ENCODE measurements at regions not wholly inside any gene's neighbourhood (a gene's known extent, or its start where the extent isn't known, plus 50 kb on each side); places are given as distances from the start of the nearest gene placed in this dataset.

DNA sequence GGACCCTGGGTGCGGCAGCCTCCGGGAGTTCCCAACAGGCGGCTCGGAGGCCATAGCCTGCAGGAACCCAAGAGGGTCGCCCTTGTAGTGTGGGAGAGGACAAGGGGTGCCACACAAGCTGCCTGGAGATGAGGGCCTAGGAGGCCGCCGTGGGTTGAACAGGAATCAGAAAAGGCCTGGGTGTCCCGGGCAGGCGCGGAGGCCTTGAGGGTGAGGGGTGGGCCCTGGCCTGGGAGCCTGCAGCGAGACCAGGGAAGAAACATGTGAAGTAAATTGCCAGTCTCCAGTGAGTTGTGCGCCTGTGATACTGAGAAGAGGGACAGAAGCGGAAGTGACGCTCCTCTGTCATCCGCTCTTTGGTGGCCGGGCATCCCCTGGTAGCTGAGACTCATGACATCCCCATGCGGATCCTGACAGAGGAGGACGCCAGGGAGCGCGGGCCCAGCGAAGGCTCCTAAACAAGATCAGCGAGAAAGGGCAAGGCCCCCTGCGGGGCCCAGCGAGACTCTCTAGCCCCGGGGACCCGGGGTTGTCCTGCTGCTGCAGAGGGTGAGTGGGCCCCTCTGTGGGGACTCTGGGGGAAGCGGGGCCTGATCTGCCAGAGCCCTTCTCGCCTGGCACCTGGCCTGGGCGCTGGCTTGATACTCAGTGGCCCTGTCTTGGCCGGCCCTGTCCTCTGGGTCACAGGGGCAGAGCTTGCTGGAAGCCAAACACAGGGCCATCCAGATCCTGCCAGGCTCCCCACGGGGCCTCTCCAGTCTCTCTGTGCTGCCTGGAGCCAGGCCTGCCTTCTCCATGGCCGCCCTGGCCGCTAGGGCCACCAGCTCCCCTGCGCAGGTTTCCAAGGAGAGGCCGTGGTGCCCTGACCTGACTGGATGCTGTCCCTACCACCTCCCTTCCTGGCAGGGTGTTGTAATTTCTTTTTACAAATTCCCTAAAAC lies 788.4 kb downstream of the TLE4 start:
- no peak for TF ChIP-seq POLR2A (IDR thresholded peaks at IDR 0.05)
- no peak for TF ChIP-seq POLR2AphosphoS5 (IDR thresholded peaks at IDR 0.05)
- no peak for TF ChIP-seq EP300 (IDR thresholded peaks at IDR 0.05; ENCODE audit: low read depth)
- TF ChIP-seq CTCF (IDR thresholded peaks at IDR 0.05): no peak
- Histone ChIP-seq H3K9me3 (peaks cover 0 to 4% of the 10 kb centered on the region in 2 donors), H3K4me3 (no peak overlapping the region), H3K27me3 (no peaks in the 10 kb centered on the region), H3K27ac (no peak overlapping the region), H3K36me3 (no peaks in the 10 kb centered on the region), H3K4me1 (no peaks in the 10 kb centered on the region)
- WGBS, 2 donors (ENCODE audit: low coverage in 1 of 2): 90 to 92% methylated on average over 2 to 34 of the region's 35 CpGs
- no peak for DNase-seq
- in situ Hi-C loops (cut with MboI; ENCODE audit: low pct_ligation_motif_present in 1 of 4, low pct_unique_long_range_greater_than_20kb in 1 of 4, low sequenced_read_pairs in 3 of 4): no loop called here
- intact Hi-C loops (cut with DNase I; ENCODE audit: low total_unique reads): no loop called here

DNA sequence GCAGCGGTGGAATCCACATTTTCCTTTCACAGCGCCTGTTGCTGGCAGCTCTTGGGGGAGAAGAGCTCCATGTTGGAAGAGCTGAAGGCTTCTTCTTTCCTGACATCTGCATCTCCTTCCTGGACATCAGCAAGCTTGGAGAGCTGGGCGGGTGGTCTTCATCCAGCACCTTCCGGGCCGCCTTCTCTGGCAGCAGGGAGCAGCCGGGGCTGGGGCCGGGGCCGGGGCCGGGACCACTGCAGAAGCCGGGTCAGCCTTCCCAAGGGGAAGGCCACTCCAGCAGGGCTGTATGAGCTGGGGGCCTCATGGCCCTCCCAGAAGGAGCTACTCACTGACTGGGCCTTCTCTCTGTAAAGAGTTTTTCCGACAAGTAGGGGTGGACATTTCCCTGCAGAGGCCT lies 787.5 kb downstream of the TLE4 start:
- Histone ChIP-seq H3K36me3 (no peaks in the 10 kb centered on the region), H3K9me3 (peaks cover 0 to 4% of the 10 kb centered on the region in 2 donors), H3K4me3 (no peak overlapping the region), H3K4me1 (no peaks in the 10 kb centered on the region), H3K27ac (no peak overlapping the region), H3K27me3 (no peaks in the 10 kb centered on the region)
- in situ Hi-C loops (cut with MboI; ENCODE audit: low pct_ligation_motif_present in 1 of 4, low pct_unique_long_range_greater_than_20kb in 1 of 4, low sequenced_read_pairs in 3 of 4): no loop called here
- TF ChIP-seq EP300 (IDR thresholded peaks at IDR 0.05; ENCODE audit: low read depth) (no peak), POLR2A (IDR thresholded peaks at IDR 0.05) (no peak), POLR2AphosphoS5 (IDR thresholded peaks at IDR 0.05) (no peak), CTCF (IDR thresholded peaks at IDR 0.05) (no peak)
- no peak for DNase-seq
- intact Hi-C loops (cut with DNase I; ENCODE audit: low total_unique reads): no loop called here
- 100% methylated on average over 1 to 6 of the region's 11 CpGs for WGBS, 2 donors (ENCODE audit: low coverage in 1 of 2)

GRCh38 chr9:80352967-80353366 lies 781.2 kb downstream of the TLE4 start:
- no peak for DNase-seq

GRCh38 chr9:80351612-80352011 lies 779.8 kb downstream of the TLE4 start:
- TF ChIP-seq POLR2A (IDR thresholded peaks at IDR 0.05) (no peak), CTCF (IDR thresholded peaks at IDR 0.05) (no peak), EP300 (IDR thresholded peaks at IDR 0.05; ENCODE audit: low read depth) (no peak), POLR2AphosphoS5 (IDR thresholded peaks at IDR 0.05) (no peak)
- Histone ChIP-seq H3K9me3 (no peaks in the 10 kb centered on the region), H3K27ac (no peak overlapping the region), H3K36me3 (no peaks in the 10 kb centered on the region), H3K4me1 (no peaks in the 10 kb centered on the region), H3K27me3 (no peaks in the 10 kb centered on the region), H3K4me3 (no peak overlapping the region)
- 68 to 73% methylated on average over 1 of the region's 1 CpG for WGBS, 2 donors (ENCODE audit: low coverage in 1 of 2)
- intact Hi-C loops (cut with DNase I; ENCODE audit: low total_unique reads): no loop called here
- in situ Hi-C loops (cut with MboI; ENCODE audit: low pct_ligation_motif_present in 1 of 4, low pct_unique_long_range_greater_than_20kb in 1 of 4, low sequenced_read_pairs in 3 of 4): no loop called here
- DNase-seq: no peak

More at GRCh38 chr9:80352967-80353366, 781.2 kb downstream of the TLE4 start:
- Histone ChIP-seq H3K27me3 (no peaks in the 10 kb centered on the region), H3K9me3 (no peaks in the 10 kb centered on the region), H3K36me3 (no peaks in the 10 kb centered on the region), H3K27ac (no peak overlapping the region), H3K4me1 (no peaks in the 10 kb centered on the region), H3K4me3 (no peak overlapping the region)
- WGBS, 2 donors (ENCODE audit: low coverage in 1 of 2): 80 to 97% methylated on average over 2 of the region's 2 CpGs
- TF ChIP-seq EP300 (IDR thresholded peaks at IDR 0.05; ENCODE audit: low read depth) (no peak), POLR2AphosphoS5 (IDR thresholded peaks at IDR 0.05) (no peak), POLR2A (IDR thresholded peaks at IDR 0.05) (no peak)
- in situ Hi-C loops (cut with MboI; ENCODE audit: low pct_ligation_motif_present in 1 of 4, low pct_unique_long_range_greater_than_20kb in 1 of 4, low sequenced_read_pairs in 3 of 4) (no loop called here), intact Hi-C loops (cut with DNase I; ENCODE audit: low total_unique reads) (no loop called here)

Data from transverse colon (tissue), 4 donors.